ENCODE measurements at regions not wholly inside any gene's neighbourhood (a gene's known extent, or its start where the extent isn't known, plus 50 kb on each side); places are given as distances from the start of the nearest gene placed in this dataset.
"Not testable (repeated sequence)": the region's sequence is repeated elsewhere in the genome, so short reads cannot be mapped to it uniquely, and the experiment has no call there.

DNA sequence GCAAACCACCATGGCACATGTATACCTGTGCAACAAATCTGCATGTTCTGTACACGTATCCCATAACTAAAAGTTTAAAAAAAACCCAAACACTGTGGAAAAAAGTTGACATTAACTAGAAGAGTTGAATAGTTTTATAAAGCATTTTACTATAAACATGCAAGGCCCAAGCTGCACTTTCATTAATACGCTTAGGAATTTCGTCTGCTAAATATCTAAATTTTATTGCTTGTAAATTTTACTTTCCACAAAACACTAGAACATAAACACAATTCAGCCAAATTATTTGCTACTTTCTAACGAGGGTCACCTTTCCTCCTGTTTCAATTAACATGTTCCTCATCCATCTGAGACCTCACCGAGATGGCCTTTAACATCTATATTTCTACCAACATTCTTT, 74.4 kb upstream of the MAN1A1 start:
- Histone ChIP-seq H3K27ac (ENCODE audit: low read depth, low read length, poor library complexity, severe bottlenecking) (no peak overlapping the region), H3K79me2 (ENCODE audit: insufficient read depth, low read depth, low read length) (no peaks in the 10 kb centered on the region), H3K4me2 (ENCODE audit: low read length) (no peak overlapping the region), H3K36me3 (ENCODE audit: insufficient read depth, low read length) (no peaks in the 10 kb centered on the region), H2AFZ (ENCODE audit: low read length) (no peak overlapping the region), H4K20me1 (ENCODE audit: insufficient read depth, low read length) (no peaks in the 10 kb centered on the region), H3K4me1 (ENCODE audit: insufficient read depth, low read length, poor library complexity, severe bottlenecking) (no peaks in the 10 kb centered on the region), H3K9me2 (ENCODE audit: insufficient read depth, low read length) (no peaks in the 10 kb centered on the region), H3K9me3 (ENCODE audit: low read length) (peaks cover 7% of the 10 kb centered on the region; the same call in 1 of the 2 replicates), H3K4me3 (ENCODE audit: low read depth, low read length, poor library complexity, severe bottlenecking) (no peak overlapping the region)
- ChIA-PET CTCF (ENCODE audit: unreplicated experiment) (no interaction called here), POLR2A (no interaction called here)
- TF ChIP-seq EZH2phosphoT487 (IDR thresholded peaks at IDR 0.05; ENCODE audit: borderline replicate concordance, low read depth, low read length): no peak
- TF ChIP-seq, protein P1, sequence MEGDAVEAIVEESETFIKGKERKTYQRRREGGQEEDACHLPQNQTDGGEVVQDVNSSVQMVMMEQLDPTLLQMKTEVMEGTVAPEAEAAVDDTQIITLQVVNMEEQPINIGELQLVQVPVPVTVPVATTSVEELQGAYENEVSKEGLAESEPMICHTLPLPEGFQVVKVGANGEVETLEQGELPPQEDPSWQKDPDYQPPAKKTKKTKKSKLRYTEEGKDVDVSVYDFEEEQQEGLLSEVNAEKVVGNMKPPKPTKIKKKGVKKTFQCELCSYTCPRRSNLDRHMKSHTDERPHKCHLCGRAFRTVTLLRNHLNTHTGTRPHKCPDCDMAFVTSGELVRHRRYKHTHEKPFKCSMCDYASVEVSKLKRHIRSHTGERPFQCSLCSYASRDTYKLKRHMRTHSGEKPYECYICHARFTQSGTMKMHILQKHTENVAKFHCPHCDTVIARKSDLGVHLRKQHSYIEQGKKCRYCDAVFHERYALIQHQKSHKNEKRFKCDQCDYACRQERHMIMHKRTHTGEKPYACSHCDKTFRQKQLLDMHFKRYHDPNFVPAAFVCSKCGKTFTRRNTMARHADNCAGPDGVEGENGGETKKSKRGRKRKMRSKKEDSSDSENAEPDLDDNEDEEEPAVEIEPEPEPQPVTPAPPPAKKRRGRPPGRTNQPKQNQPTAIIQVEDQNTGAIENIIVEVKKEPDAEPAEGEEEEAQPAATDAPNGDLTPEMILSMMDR (conservative IDR thresholded peaks at IDR 0.05; ENCODE audit: low read length): no peak
- intact Hi-C loops (cut with micrococcal nuclease; ENCODE audit: unreplicated experiment): no loop called here
- DNase-seq (ENCODE audit: low spot score): no peak
- no TSS peak for BruUV-seq (replicated peaks)

DNA sequence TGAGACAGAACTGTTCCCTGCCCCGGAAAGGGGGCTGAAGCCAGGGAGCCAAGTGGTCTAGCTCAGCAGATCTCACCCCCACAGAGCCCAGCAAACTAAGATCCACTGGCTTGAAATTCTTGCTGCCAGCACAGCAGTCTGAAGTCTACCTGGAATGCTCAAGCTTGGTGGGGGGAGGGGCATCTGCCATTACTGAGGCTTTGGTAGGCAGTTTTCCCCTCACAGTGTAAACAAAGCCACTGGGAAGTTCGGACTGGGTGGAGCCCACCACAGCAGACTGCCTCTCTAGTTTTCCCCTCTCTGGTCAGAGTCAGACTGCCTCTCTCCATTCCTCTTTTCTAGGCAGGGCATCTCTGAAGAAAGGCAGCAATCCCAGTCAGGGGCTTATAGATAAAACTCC, 68.5 kb upstream of the MAN1A1 start:
- H3K4me3 ChIP-seq (ENCODE audit: low read depth, low read length, poor library complexity, severe bottlenecking); DNase-seq (ENCODE audit: low spot score); H3K27ac ChIP-seq (ENCODE audit: low read depth, low read length, poor library complexity, severe bottlenecking); H4K20me1 ChIP-seq (ENCODE audit: insufficient read depth, low read length); H3K4me2 ChIP-seq (ENCODE audit: low read length); H3K36me3 ChIP-seq (ENCODE audit: insufficient read depth, low read length); H3K9me2 ChIP-seq (ENCODE audit: insufficient read depth, low read length); H3K79me2 ChIP-seq (ENCODE audit: insufficient read depth, low read depth, low read length); H2AFZ ChIP-seq (ENCODE audit: low read length); intact Hi-C loops (cut with micrococcal nuclease; ENCODE audit: unreplicated experiment); BruUV-seq (replicated peaks); POLR2A ChIA-PET: not testable (repeated sequence)
- CTCF ChIA-PET (ENCODE audit: unreplicated experiment): interaction anchor here (1.0 kb wide), 1 partner anchor 208 kb away, joined by 4 read pairs; no protein-coding TSS in a partner anchor
- Histone ChIP-seq H3K4me1 (ENCODE audit: insufficient read depth, low read length, poor library complexity, severe bottlenecking) (peaks cover 18% of the 10 kb centered on the region), H3K9me3 (ENCODE audit: low read length) (peaks cover 38% of the 10 kb centered on the region; the same call in 1 of the 2 replicates)

DNA sequence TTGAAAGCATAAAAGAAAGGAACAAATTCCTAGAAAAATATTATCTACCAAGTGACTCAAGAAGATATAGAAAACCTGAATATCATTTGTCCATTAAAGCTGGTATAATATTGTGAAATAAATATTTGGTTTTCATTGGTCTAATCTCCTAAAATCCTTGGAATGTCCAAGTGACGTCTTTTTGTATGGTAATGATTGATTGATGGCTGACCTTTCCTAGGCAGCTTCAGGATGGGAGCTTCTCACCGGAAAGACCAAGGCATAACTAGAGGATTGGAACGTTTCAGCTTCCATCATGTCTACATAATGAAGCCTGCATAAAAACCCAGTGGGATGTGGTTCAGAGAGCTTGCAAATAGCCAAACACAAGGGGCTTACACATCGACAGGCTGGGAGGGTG, 57.6 kb upstream of the MAN1A1 start:
- H3K9me2 ChIP-seq (ENCODE audit: insufficient read depth, low read length): no peaks in the 10 kb centered on the region
- DNase-seq (ENCODE audit: low spot score): no peak
- CTCF ChIA-PET (ENCODE audit: unreplicated experiment): no interaction called here
- POLR2A ChIA-PET: interaction anchor here (1.6 to 1.9 kb wide), 3 partner anchors 9 to 20 kb away, joined by 4 to 8 read pairs (median 4); no protein-coding TSS in a partner anchor
- no peaks in the 10 kb centered on the region for H3K4me1 ChIP-seq (ENCODE audit: insufficient read depth, low read length, poor library complexity, severe bottlenecking)
- TF ChIP-seq, protein P1 (conservative IDR thresholded peaks at IDR 0.05; ENCODE audit: low read length): no peak
- TF ChIP-seq EZH2phosphoT487 (IDR thresholded peaks at IDR 0.05; ENCODE audit: borderline replicate concordance, low read depth, low read length): no peak
- no peaks in the 10 kb centered on the region for H3K9me3 ChIP-seq (ENCODE audit: low read length)
- intact Hi-C loops (cut with micrococcal nuclease; ENCODE audit: unreplicated experiment): no loop called here
- H3K4me2 ChIP-seq (ENCODE audit: low read length): no peak overlapping the region
- H4K20me1 ChIP-seq (ENCODE audit: insufficient read depth, low read length): no peaks in the 10 kb centered on the region
- H3K36me3 ChIP-seq (ENCODE audit: insufficient read depth, low read length): no peaks in the 10 kb centered on the region; the same call in 1 of the 2 replicates
- no TSS peak for BruUV-seq (replicated peaks)
- no peak overlapping the region for H3K27ac ChIP-seq (ENCODE audit: low read depth, low read length, poor library complexity, severe bottlenecking)
- H3K79me2 ChIP-seq (ENCODE audit: insufficient read depth, low read depth, low read length): no peaks in the 10 kb centered on the region
- no peak overlapping the region for H3K4me3 ChIP-seq (ENCODE audit: low read depth, low read length, poor library complexity, severe bottlenecking)
- no peak overlapping the region for H2AFZ ChIP-seq (ENCODE audit: low read length)

- BruUV-seq (replicated peaks); H3K4me1 ChIP-seq (ENCODE audit: insufficient read depth, low read length, poor library complexity, severe bottlenecking); H3K9me3 ChIP-seq (ENCODE audit: low read length); POLR2A ChIA-PET; H3K36me3 ChIP-seq (ENCODE audit: insufficient read depth, low read length); H3K4me3 ChIP-seq (ENCODE audit: low read depth, low read length, poor library complexity, severe bottlenecking); DNase-seq (ENCODE audit: low spot score); H2AFZ ChIP-seq (ENCODE audit: low read length); CTCF ChIA-PET (ENCODE audit: unreplicated experiment); intact Hi-C loops (cut with micrococcal nuclease; ENCODE audit: unreplicated experiment); H3K9me2 ChIP-seq (ENCODE audit: insufficient read depth, low read length); H3K79me2 ChIP-seq (ENCODE audit: insufficient read depth, low read depth, low read length); H4K20me1 ChIP-seq (ENCODE audit: insufficient read depth, low read length); H3K4me2 ChIP-seq (ENCODE audit: low read length); H3K27ac ChIP-seq (ENCODE audit: low read depth, low read length, poor library complexity, severe bottlenecking): not testable (repeated sequence)
Observed at GRCh38 chr6:119405114-119405513, 55.6 kb upstream of the MAN1A1 start.
